PC-9 (cell line): ENCODE measurements at regions not wholly inside any gene's neighbourhood (a gene's known extent, or its start where the extent isn't known, plus 50 kb on each side); places are given as distances from the start of the nearest gene placed in this dataset.

Experiments
- CTCF ChIP-seq: fragments of 200-600 bp; sonication (generic); conservative IDR thresholded peaks from 2 replicates; pipeline ENCODE4 v1.6.1; 2017; ENCODE audit warnings: mixed run types, antibody characterized with exemption, mild to moderate bottlenecking, moderate library complexity
- EZH2 ChIP-seq: fragments of 200-600 bp; sonication (generic); IDR thresholded peaks from 2 replicates; pipeline ENCODE4 v1.8.0; 2017; ENCODE audit warnings: antibody characterized with exemption, low read depth

- no peak for TF ChIP-seq CTCF
- no peak for TF ChIP-seq EZH2
Measured at GRCh38 chr15:53307952-53308624, 451.4 kb downstream of the WDR72 start.
